H7 (cell line): ENCODE measurements at regions not wholly inside any gene's neighbourhood (a gene's known extent, or its start where the extent isn't known, plus 50 kb on each side); places are given as distances from the start of the nearest gene placed in this dataset.
"Not testable (repeated sequence)": the region's sequence is repeated elsewhere in the genome, so short reads cannot be mapped to it uniquely, and the experiment has no call there.

ENCODE experiments used
- DNase-seq: peaks from one replicate; pipeline ENCODE4 v3.0.0; 2012
- H3K27me3 ChIP-seq: 2 replicates; pipeline ENCODE4 v1.6.0; 2011; ENCODE audit warnings: mild to moderate bottlenecking, low read length; ENCODE audit not compliant: control insufficient read depth, insufficient read depth
- H3K36me3 ChIP-seq: replicated peaks from 2 replicates; pipeline ENCODE4 v1.5.1; 2011; ENCODE audit warnings: low read length; ENCODE audit not compliant: control insufficient read depth, insufficient read depth
- H3K4me3 ChIP-seq: 2 replicates; pipeline ENCODE4 v1.5.1; 2011; ENCODE audit warnings: low read depth, mild to moderate bottlenecking, control low read depth, low read length, moderate library complexity; ENCODE audit not compliant: insufficient read depth

- Histone ChIP-seq H3K36me3 (no peaks in the 10 kb centered on the region), H3K27me3 (no peaks in the 10 kb centered on the region), H3K4me3 (no peak overlapping the region)
- DNase-seq, result no peak
Measured at GRCh38 chr12:75655315-75655806, 144.0 kb upstream of the KRR1 start.

DNA sequence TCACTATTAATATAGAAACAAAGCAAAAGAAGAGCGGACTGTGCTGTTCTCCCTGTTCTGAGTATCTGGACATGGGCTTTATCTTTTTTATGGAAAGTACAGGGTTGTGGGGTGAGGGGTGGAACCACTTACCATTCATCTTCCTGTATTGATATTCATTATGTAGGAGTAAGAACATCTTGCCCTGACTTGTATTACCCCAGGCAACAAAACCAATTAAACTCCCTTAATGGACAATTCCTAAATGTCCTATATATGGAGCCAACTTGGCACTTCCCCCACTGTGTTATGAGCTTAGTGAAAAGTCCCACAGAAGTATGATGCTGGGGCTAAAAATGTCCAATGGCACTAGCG, 139.9 kb upstream of the KRR1 start:
- Histone ChIP-seq H3K36me3 (no peaks in the 10 kb centered on the region), H3K27me3 (no peaks in the 10 kb centered on the region), H3K4me3 (no peak overlapping the region)
- DNase-seq, result no peak

DNA sequence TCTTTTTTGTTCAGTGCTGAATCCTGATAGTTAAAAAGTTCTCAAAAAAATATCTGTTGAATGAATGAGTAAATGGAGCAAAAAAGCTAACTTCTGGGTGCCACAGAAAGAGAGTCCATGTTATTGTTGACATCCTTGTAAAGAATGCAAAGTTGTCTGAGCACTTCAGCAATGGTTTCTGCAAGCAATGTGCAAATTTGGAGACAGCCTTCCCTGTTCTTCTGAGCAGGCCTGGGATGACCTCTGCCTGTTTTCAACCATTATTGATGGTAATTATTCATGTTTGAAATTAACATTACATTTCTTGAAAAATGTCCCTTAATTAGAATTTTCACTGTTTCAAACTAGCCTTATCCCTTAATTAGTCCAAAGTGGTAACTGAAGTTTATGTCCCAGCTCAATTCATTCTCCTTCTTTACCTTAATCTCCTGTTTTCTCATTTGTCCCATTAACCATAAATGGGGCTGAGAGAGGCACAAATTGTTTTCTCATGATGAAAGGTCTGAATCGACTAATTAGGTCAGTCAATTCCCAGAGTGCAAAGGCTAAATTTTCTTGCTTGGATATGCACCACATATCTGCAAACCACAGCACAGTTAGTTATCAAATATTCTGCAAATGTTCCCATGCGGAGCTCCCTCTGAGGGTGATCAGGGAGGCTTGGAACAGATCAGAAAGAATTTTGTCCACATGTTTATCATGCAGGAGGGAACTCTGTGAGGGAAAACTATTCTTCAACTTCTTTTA, 139.4 kb upstream of the KRR1 start:
- Histone ChIP-seq H3K36me3 (no peaks in the 10 kb centered on the region), H3K4me3 (no peak overlapping the region), H3K27me3 (no peaks in the 10 kb centered on the region)
- no peak for DNase-seq

- H3K27me3 ChIP-seq, result no peaks in the 10 kb centered on the region
- H3K36me3 ChIP-seq, result no peaks in the 10 kb centered on the region
- no peak overlapping the region for H3K4me3 ChIP-seq
- DNase-seq, result no peak
Measured at GRCh38 chr12:75650100-75650499, 138.7 kb upstream of the KRR1 start.

- H3K27me3 ChIP-seq, result no peaks in the 10 kb centered on the region
- no peak overlapping the region for H3K4me3 ChIP-seq
- H3K36me3 ChIP-seq, result no peaks in the 10 kb centered on the region
- no peak for DNase-seq
Measured at GRCh38 chr12:75648856-75649255, 137.4 kb upstream of the KRR1 start.

DNA sequence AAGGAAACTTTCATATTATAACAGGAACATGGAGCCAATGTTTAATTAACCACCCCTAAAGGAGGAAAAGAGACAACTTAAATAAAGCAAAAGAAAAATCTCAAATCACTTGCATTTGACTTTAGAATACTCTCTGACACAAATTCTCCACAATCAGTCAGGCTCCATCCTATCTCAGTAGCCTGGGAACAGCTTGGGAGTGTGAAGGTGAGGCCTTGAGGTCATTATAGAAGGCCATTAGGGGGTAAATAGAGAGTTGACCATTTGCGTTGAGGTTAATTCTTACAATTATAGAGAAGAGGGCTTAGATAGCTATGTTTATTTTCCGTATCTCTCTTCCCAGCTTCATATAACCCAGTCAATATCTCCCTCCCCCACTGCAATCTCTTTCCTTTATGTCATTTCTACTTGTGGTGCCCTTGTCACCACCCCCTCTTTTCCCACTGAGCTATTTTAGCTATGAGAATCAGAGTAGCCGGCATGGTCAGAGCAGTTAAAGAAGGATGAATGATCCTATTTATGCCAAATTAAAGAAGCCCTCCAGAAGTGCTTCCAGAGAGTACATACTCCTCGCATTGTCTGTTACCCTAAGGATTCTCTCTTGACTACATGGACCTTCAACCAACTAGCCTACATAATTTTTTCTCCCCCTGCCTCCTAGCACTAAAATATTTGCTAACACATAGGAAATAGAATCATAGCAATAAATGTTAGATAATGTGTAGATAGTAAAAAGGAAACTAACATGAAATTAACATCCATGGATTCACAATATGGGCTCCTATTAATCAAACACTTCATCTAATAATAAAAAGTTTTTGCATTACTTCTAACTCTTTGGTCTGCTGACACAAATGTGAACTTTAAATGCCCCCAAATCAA, 135.2 kb upstream of the KRR1 start:
- Histone ChIP-seq H3K36me3 (no peaks in the 10 kb centered on the region), H3K27me3 (no peaks in the 10 kb centered on the region), H3K4me3 (no peak overlapping the region)
- DNase-seq, result no peak

- no peaks in the 10 kb centered on the region for H3K36me3 ChIP-seq
- no peak for DNase-seq
- no peaks in the 10 kb centered on the region for H3K27me3 ChIP-seq
- no peak overlapping the region for H3K4me3 ChIP-seq
Measured at GRCh38 chr12:75644472-75645072, 133.2 kb upstream of the KRR1 start.

DNA sequence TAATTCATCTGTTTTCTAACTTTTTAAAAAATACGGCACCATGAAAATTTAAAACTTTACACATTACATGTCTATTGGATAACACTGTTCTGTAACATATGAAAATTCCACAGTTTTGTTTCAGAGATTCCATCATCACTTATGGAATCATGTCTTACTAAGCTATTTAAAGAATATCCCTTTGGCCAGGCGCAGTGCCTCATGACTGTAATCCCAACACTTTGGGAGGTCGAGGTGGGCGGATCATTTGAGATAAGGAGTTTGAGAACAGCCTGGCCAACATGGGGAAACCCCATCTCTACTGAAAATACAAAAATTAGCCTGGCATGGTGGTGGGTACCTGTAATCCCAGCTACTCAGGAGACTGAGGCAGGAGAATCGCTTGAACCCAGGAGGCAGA, 131.7 kb upstream of the KRR1 start:
- not testable (repeated sequence) for DNase-seq, H3K36me3 ChIP-seq, H3K4me3 ChIP-seq

GRCh38 chr12:75642226-75642625, 130.8 kb upstream of the KRR1 start:
- Histone ChIP-seq H3K36me3 (no peaks in the 10 kb centered on the region), H3K27me3 (no peaks in the 10 kb centered on the region), H3K4me3 (no peak overlapping the region)
- DNase-seq, result no peak

More for the DNA sequence above, 131.7 kb upstream of the KRR1 start:
- H3K27me3 ChIP-seq, result not testable (repeated sequence)

DNA sequence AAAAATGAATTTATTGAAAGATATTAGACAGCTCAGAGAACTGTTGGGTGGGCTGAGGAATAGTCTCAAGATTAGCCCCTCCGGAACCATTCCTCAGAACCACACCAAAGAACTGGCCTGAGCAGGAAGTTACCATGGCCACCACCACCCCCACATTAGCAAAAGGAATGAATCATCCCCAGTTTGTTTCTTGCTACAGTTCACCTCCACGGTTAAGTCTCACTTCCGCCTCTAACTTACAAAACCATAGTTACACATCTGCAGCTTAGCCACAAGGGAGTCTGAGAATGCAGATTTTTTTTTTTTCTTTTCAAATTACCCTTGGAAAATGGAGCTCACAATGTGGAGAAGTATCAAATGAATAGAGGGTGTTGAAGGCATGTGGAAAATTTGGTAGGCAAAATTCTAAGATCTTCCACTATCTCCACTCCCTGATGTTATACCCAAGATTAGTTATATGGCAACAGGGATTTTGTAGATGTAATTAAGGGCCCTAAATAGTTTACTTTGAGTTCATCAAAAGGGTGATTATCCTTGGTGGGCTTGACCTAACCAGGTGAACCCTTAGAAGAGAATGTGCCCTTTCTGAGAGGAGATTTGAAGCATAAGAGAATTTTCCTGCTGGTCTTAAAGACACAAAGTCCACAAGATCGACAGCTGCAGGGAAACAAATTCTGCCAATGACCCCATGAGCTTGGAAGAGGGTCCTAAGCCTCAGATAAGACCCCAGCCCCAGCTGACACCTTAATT, 129.8 kb upstream of the KRR1 start:
- H3K36me3 ChIP-seq, result no peaks in the 10 kb centered on the region
- H3K27me3 ChIP-seq, result no peaks in the 10 kb centered on the region
- no peak overlapping the region for H3K4me3 ChIP-seq
- no peak for DNase-seq

GRCh38 chr12:75638792-75639191, 127.4 kb upstream of the KRR1 start:
- no peaks in the 10 kb centered on the region for H3K27me3 ChIP-seq
- H3K36me3 ChIP-seq, result no peaks in the 10 kb centered on the region
- H3K4me3 ChIP-seq, result no peak overlapping the region
- DNase-seq, result no peak

- DNase-seq, result no peak
- Histone ChIP-seq H3K36me3 (no peaks in the 10 kb centered on the region), H3K4me3 (no peak overlapping the region), H3K27me3 (no peaks in the 10 kb centered on the region)
Measured at GRCh38 chr12:75636607-75637006, 125.2 kb upstream of the KRR1 start.

GRCh38 chr12:75635606-75636444, 124.4 kb upstream of the KRR1 start:
- H3K4me3 ChIP-seq, result no peak overlapping the region
- H3K36me3 ChIP-seq, result no peaks in the 10 kb centered on the region
- DNase-seq, result no peak

More at GRCh38 chr12:75635606-75636444, 124.4 kb upstream of the KRR1 start:
- H3K27me3 ChIP-seq, result no peaks in the 10 kb centered on the region
